HUES64 (cell line): ENCODE measurements at regions not wholly inside any gene's neighbourhood (a gene's known extent, or its start where the extent isn't known, plus 50 kb on each side); places are given as distances from the start of the nearest gene placed in this dataset.

ENCODE experiments used
- H3K27ac ChIP-seq: 2 replicates; pipeline ENCODE4 v1.7.0; 2013; ENCODE audit warnings: low read depth, low read length, inconsistent platforms
- H3K27me3 ChIP-seq: 2 replicates; pipeline ENCODE4 v1.6.1; 2013; ENCODE audit warnings: mild to moderate bottlenecking, low read length; ENCODE audit not compliant: insufficient read depth
- H3K36me3 ChIP-seq: 2 replicates; pipeline ENCODE4 v1.6.1; 2013; ENCODE audit warnings: mild to moderate bottlenecking, low read length; ENCODE audit not compliant: insufficient read depth
- H3K4me1 ChIP-seq: 2 replicates; pipeline ENCODE4 v1.6.1; 2013; ENCODE audit warnings: mild to moderate bottlenecking, low read length, moderate library complexity; ENCODE audit not compliant: insufficient read depth
- H3K4me3 ChIP-seq: 2 replicates; pipeline ENCODE4 v1.5.1; 2013; ENCODE audit warnings: mild to moderate bottlenecking, low read length, moderate library complexity
- H3K9ac ChIP-seq: 2 replicates; pipeline ENCODE4 v1.6.1; 2013; ENCODE audit warnings: mild to moderate bottlenecking, low read depth, low read length
- H3K9me3 ChIP-seq: 2 replicates; pipeline ENCODE4 v1.6.1; 2013; ENCODE audit warnings: low read depth, low read length; ENCODE audit not compliant: insufficient read depth
- WGBS: fragments of 150-250, 120-280 bp; methylation state at CpG from one replicate; pipeline ENCODE4 v1.1.7; 2013; ENCODE audit warnings: missing lambda C conversion rate; 5-methylcytosine and 5-hydroxymethylcytosine counted together

DNA sequence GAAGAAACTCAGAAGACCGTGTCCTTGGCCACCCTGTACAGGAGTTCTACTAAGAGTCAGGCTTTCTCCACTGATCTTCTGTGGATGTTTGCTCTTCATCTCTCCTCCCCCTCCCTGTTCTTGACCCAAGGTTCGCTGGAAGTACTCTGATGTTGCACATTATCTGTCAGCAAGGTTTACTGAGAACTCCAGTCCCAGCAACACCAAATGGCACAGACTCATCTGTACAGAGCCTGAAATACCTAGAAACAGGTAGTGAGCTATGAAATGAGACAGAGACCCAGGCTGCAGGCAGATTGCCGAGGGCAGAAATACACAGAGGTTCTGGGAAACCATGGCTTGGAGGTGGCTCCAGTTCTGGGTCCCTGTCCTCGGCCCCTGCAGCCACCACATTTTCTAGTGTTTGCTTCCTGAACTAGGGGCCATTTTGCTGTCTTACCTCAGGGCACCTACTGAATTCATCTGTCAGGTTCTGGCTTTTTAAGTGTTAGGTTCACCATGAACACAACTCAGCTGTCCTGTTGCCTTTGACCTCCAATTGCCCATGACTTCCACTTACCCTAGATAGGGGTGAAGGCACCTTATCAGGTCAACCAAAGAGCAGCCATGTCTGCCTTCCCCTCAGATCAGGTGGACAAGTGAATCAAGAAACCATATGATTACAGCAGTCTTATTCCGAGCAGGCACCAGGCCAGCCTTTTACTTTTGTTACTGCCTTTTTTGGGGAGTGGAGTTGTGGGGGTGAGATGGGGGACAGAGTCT lies 92.2 kb downstream of the CDC7 start:
- Histone ChIP-seq H3K4me1 (peaks cover 12% of the 10 kb centered on the region), H3K36me3 (no peaks in the 10 kb centered on the region), H3K9ac (no peak overlapping the region), H3K9me3 (no peaks in the 10 kb centered on the region), H3K27ac (no peak overlapping the region), H3K4me3 (no peak overlapping the region), H3K27me3 (no peaks in the 10 kb centered on the region)
- WGBS: 93% methylated on average over 5 of the region's 5 CpGs

- Histone ChIP-seq H3K9ac (no peak overlapping the region), H3K27me3 (no peaks in the 10 kb centered on the region), H3K36me3 (no peaks in the 10 kb centered on the region), H3K27ac (no peak overlapping the region), H3K4me3 (no peak overlapping the region), H3K4me1 (peaks cover 8% of the 10 kb centered on the region), H3K9me3 (no peaks in the 10 kb centered on the region)
- WGBS: 91% methylated on average over 11 of the region's 11 CpGs
These were observed 93.9 kb downstream of the CDC7 start for GRCh38 chr1:91594383-91595055.

GRCh38 chr1:91596474-91596873 lies 95.8 kb downstream of the CDC7 start:
- H3K36me3 ChIP-seq: no peaks in the 10 kb centered on the region
- no peaks in the 10 kb centered on the region for H3K9me3 ChIP-seq
- peaks cover 3% of the 10 kb centered on the region; the same call in 1 of the 2 replicates for H3K4me1 ChIP-seq
- no peak overlapping the region for H3K4me3 ChIP-seq
- H3K27ac ChIP-seq: no peak overlapping the region
- no peak overlapping the region for H3K9ac ChIP-seq
- no CpG with 5 or more reads among the region's 1 CpG for WGBS
- H3K27me3 ChIP-seq: no peaks in the 10 kb centered on the region

- 88% methylated on average over 2 of the region's 2 CpGs for WGBS
- Histone ChIP-seq H3K4me1 (no peaks in the 10 kb centered on the region), H3K27ac (no peak overlapping the region), H3K27me3 (no peaks in the 10 kb centered on the region), H3K9me3 (no peaks in the 10 kb centered on the region), H3K36me3 (no peaks in the 10 kb centered on the region), H3K4me3 (no peak overlapping the region), H3K9ac (no peak overlapping the region)
These were observed 96.6 kb downstream of the CDC7 start for GRCh38 chr1:91597215-91597614.

DNA sequence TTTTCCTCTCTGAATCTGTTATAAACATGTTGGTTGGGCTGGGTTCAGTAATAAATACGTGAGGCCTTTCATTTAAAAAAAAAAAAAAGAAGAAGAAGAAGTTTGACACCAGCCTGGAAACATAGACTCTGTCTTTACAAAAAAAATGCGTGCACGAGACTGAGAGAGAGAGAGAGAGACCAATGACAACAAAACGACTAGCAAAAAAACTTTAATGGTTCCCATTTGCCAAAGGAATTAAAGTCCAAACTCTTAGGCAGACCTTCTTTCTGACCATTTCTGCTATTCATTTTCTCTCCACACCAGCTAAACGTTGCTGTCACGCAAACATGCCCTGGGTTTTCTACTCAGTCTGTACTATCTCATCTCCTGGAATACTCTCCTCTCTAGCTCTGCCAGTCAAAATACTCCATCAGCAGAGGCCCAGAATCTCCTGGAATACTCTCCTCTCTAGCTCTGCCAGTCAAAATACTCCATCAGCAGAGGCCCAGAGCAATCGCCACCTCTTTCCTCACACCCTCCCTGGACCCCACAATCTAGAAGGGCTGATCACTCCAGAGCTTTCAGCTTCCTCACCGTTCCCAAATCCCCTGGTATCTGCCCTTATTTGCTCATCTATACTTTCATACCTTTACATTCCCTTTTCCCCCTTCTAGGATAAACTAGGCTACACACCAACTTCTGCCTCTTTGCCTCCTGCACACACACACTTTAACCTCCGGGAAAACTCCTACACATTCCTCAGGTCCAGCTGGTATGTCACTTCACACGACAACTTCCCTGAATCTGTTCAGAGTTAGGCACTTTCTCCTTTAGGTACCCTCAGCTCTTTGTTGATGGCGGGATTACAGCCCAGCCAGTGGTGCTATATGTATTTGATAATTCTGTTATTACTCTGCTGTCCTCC lies 100.0 kb downstream of the CDC7 start:
- H3K36me3 ChIP-seq: no peaks in the 10 kb centered on the region
- whole genome bisulfite sequencing: 81% methylated on average over 10 of the region's 11 CpGs

GRCh38 chr1:91601554-91602376 lies 101.1 kb downstream of the CDC7 start:
- 86% methylated on average over 12 of the region's 12 CpGs for WGBS
- Histone ChIP-seq H3K9ac (no peak overlapping the region), H3K27ac (no peak overlapping the region), H3K36me3 (no peaks in the 10 kb centered on the region), H3K4me1 (no peaks in the 10 kb centered on the region), H3K27me3 (no peaks in the 10 kb centered on the region), H3K9me3 (no peaks in the 10 kb centered on the region), H3K4me3 (no peak overlapping the region)

More for the DNA sequence above, 100.0 kb downstream of the CDC7 start:
- H3K4me1 ChIP-seq: no peaks in the 10 kb centered on the region
- no peak overlapping the region for H3K4me3 ChIP-seq
- H3K9me3 ChIP-seq: no peaks in the 10 kb centered on the region
- no peak overlapping the region for H3K27ac ChIP-seq
- no peak overlapping the region for H3K9ac ChIP-seq
- no peaks in the 10 kb centered on the region for H3K27me3 ChIP-seq

- Histone ChIP-seq H3K4me3 (no peak overlapping the region), H3K4me1 (no peaks in the 10 kb centered on the region), H3K9ac (no peak overlapping the region), H3K27me3 (no peaks in the 10 kb centered on the region), H3K36me3 (no peaks in the 10 kb centered on the region), H3K27ac (no peak overlapping the region), H3K9me3 (no peaks in the 10 kb centered on the region)
- 92% methylated on average over 4 of the region's 4 CpGs for WGBS
These were observed 102.8 kb downstream of the CDC7 start for GRCh38 chr1:91603409-91603808.

- 86% methylated on average over 7 of the region's 7 CpGs for WGBS
- Histone ChIP-seq H3K9me3 (no peaks in the 10 kb centered on the region), H3K36me3 (no peaks in the 10 kb centered on the region), H3K4me1 (no peaks in the 10 kb centered on the region), H3K4me3 (no peak overlapping the region), H3K9ac (no peak overlapping the region), H3K27ac (no peak overlapping the region), H3K27me3 (no peaks in the 10 kb centered on the region)
These were observed 104.0 kb downstream of the CDC7 start for GRCh38 chr1:91604632-91605031.

DNA sequence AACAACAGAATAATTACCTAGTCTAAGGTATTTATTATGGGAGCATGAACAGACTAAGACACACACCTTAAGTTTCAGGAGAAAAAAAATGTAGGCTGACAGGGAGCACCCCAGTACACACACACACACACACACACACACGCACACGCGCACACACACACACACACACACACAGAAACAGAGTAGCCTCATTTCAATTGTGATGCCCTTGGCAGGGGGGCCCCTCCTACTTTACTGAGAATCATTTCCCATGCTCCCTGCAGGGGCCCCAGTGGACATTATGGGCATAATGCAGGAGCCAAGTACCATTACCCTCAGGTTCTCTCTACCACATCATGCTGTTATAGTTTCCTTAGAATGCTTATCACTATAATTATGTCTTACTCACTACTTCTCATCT lies 104.9 kb downstream of the CDC7 start:
- H3K4me1 ChIP-seq: peaks cover 2% of the 10 kb centered on the region; the same call in 1 of the 2 replicates
- WGBS: 59% methylated on average over 3 of the region's 3 CpGs
- H3K36me3 ChIP-seq: no peaks in the 10 kb centered on the region
- H3K27ac ChIP-seq: no peak overlapping the region
- H3K27me3 ChIP-seq: no peaks in the 10 kb centered on the region
- H3K4me3 ChIP-seq: no peak overlapping the region
- no peaks in the 10 kb centered on the region for H3K9me3 ChIP-seq
- H3K9ac ChIP-seq: no peak overlapping the region

- Histone ChIP-seq H3K9ac (no peak overlapping the region), H3K4me1 (peaks cover 12% of the 10 kb centered on the region), H3K36me3 (no peaks in the 10 kb centered on the region), H3K9me3 (no peaks in the 10 kb centered on the region), H3K4me3 (no peak overlapping the region), H3K27ac (no peak overlapping the region), H3K27me3 (no peaks in the 10 kb centered on the region)
- WGBS: 93% methylated on average over 6 of the region's 7 CpGs
These were observed 106.0 kb downstream of the CDC7 start for GRCh38 chr1:91606546-91607078.
